Keratinocyte (primary cell): ENCODE measurements at regions not wholly inside any gene's neighbourhood (a gene's known extent, or its start where the extent isn't known, plus 50 kb on each side); places are given as distances from the start of the nearest gene placed in this dataset.

Source experiments
- DNase-seq: peaks from one replicate; pipeline ENCODE4 v3.0.0-alpha.2; 2011; ENCODE audit warnings: low read depth, missing footprints, low spot score
- FAIRE-seq: peaks from 2 replicates; lab custom pipeline; 2011; peaks lifted over from hg19 to GRCh38; lab: Jason Lieb, UNC
- H2AFZ ChIP-seq: 2 replicates; pipeline ENCODE4 v1.6.0; 2012; ENCODE audit warnings: low read length, control low read depth, inconsistent platforms; ENCODE audit not compliant: control insufficient read depth
- H3K27ac ChIP-seq: 2 replicates; pipeline ENCODE4 v1.5.1; 2011; ENCODE audit warnings: low read length; ENCODE audit not compliant: control insufficient read depth, insufficient read depth
- H3K27me3 ChIP-seq: 3 replicates; pipeline ENCODE4 v1.6.0; 2011; ENCODE audit warnings: low read length; ENCODE audit not compliant: control insufficient read depth, insufficient read depth; ENCODE audit errors: extremely low read depth
- H3K36me3 ChIP-seq, 2 experiments: 2 replicates in 1 of 2; 3 replicates in 1 of 2; pipeline ENCODE4 v1.5.1; 2011; ENCODE audit warnings: low read length in 2 of 2, mild to moderate bottlenecking in 1 of 2; ENCODE audit not compliant: control insufficient read depth in 2 of 2, insufficient read depth in 2 of 2; ENCODE audit errors: extremely low read depth in 1 of 2
- H3K4me1 ChIP-seq: 3 replicates; pipeline ENCODE4 v1.5.1; 2011; ENCODE audit warnings: low read length; ENCODE audit not compliant: control insufficient read depth, insufficient read depth; ENCODE audit errors: extremely low read depth
- H3K4me2 ChIP-seq: 3 replicates; pipeline ENCODE4 v1.6.0; 2011; ENCODE audit warnings: low read depth, low read length; ENCODE audit not compliant: control insufficient read depth, insufficient read depth; ENCODE audit errors: extremely low read depth
- H3K4me3 ChIP-seq, 3 experiments: fragments of 200-600 bp in 1 of 3; sonication (generic) in 1 of 3; 2 replicates in 2 of 3; 3 replicates in 1 of 3; pipeline ENCODE4 v1.5.1; 2011 to 2016; ENCODE audit warnings: low read length in 3 of 3, mild to moderate bottlenecking in 3 of 3, control low read depth in 2 of 3, inconsistent platforms in 1 of 3, low read depth in 1 of 3, mixed read lengths in 1 of 3, mixed run types in 1 of 3, moderate library complexity in 1 of 3; ENCODE audit not compliant: control insufficient read depth in 2 of 3, insufficient read depth in 2 of 3; ENCODE audit errors: extremely low read depth in 1 of 3
- H3K79me2 ChIP-seq: 2 replicates; pipeline ENCODE4 v1.6.0; 2012; ENCODE audit warnings: low read length; ENCODE audit not compliant: control insufficient read depth, insufficient read depth
- H3K9ac ChIP-seq: 3 replicates; pipeline ENCODE4 v1.6.0; 2011; ENCODE audit warnings: low read length; ENCODE audit not compliant: control insufficient read depth, insufficient read depth; ENCODE audit errors: extremely low read depth
- H3K9me1 ChIP-seq: 3 replicates; pipeline ENCODE4 v1.6.0; 2011; ENCODE audit warnings: low read length; ENCODE audit not compliant: control insufficient read depth, insufficient read depth; ENCODE audit errors: extremely low read depth
- H3K9me3 ChIP-seq: 2 replicates; pipeline ENCODE4 v1.5.1; 2012; ENCODE audit warnings: low read depth, low read length; ENCODE audit not compliant: control insufficient read depth
- H4K20me1 ChIP-seq: 3 replicates; pipeline ENCODE4 v1.6.0; 2011; ENCODE audit warnings: low read length; ENCODE audit not compliant: control insufficient read depth, insufficient read depth; ENCODE audit errors: extremely low read depth
- CTCF ChIP-seq, 3 experiments: IDR thresholded peaks in 1 of 3; conservative IDR thresholded peaks in 1 of 3; optimal IDR thresholded peaks in 1 of 3; 2 replicates in 2 of 3; 3 replicates in 1 of 3; pipeline versions ENCODE3 to v1.5.1; 2011; ENCODE audit warnings: low read length in 3 of 3, mild to moderate bottlenecking in 3 of 3, moderate library complexity in 2 of 3, control low read depth in 1 of 3, inconsistent platforms in 1 of 3; ENCODE audit not compliant: insufficient read depth in 2 of 3; ENCODE audit errors: extremely low read depth in 1 of 3
- EZH2 ChIP-seq: IDR thresholded peaks from one replicate; pipeline ENCODE4 v1.6.1; 2012; ENCODE audit warnings: inconsistent platforms, mild to moderate bottlenecking, low read length, moderate library complexity
- dilution Hi-C: fragments of 300-500 bp; cut with MboI; formaldehyde crosslinking; loops from one replicate; pipeline ENCODE4 v1.7.0; 2020; ENCODE audit warnings: low sequenced_read_pairs; ENCODE audit not compliant: extremely low pct_ligation_motif_present

GRCh38 chr13:78152415-78152814, 233.8 kb upstream of the EDNRB start:
- DNase-seq: no peak
- no peak for TF ChIP-seq CTCF (optimal IDR thresholded peaks at IDR 0.05 in 1 of 3, IDR thresholded peaks at IDR 0.05 in 1 of 3, conservative IDR thresholded peaks at IDR 0.05 in 1 of 3; ENCODE audit: extremely low read depth in 1 of 3, insufficient read depth in 2 of 3, low read length in 3 of 3)
- TF ChIP-seq EZH2: no peak
- H3K4me1 ChIP-seq: peaks cover 4% of the 10 kb centered on the region
- no peak overlapping the region for H2AFZ ChIP-seq
- no peaks in the 10 kb centered on the region for H3K36me3 ChIP-seq
- no peak overlapping the region for H3K27ac ChIP-seq
- no peaks in the 10 kb centered on the region for H4K20me1 ChIP-seq
- dilution Hi-C loops: no loop called here
- no peak overlapping the region for H3K9ac ChIP-seq
- H3K27me3 ChIP-seq: no peaks in the 10 kb centered on the region
- H3K4me2 ChIP-seq: no peak overlapping the region
- no peaks in the 10 kb centered on the region for H3K9me1 ChIP-seq
- FAIRE-seq: no peak
- no peaks in the 10 kb centered on the region for H3K79me2 ChIP-seq
- H3K9me3 ChIP-seq: no peaks in the 10 kb centered on the region
- no peak overlapping the region for H3K4me3 ChIP-seq

GRCh38 chr13:78147905-78148304, 229.3 kb upstream of the EDNRB start:
- Histone ChIP-seq H3K36me3 (no peaks in the 10 kb centered on the region), H3K4me3 (no peak overlapping the region), H4K20me1 (no peaks in the 10 kb centered on the region), H3K9me3 (no peaks in the 10 kb centered on the region), H3K4me2 (peak overlapping the region; percentile 45), H3K9me1 (no peaks in the 10 kb centered on the region), H2AFZ (no peak overlapping the region), H3K4me1 (peaks cover 4% of the 10 kb centered on the region), H3K9ac (no peak overlapping the region), H3K79me2 (no peaks in the 10 kb centered on the region), H3K27me3 (no peaks in the 10 kb centered on the region), H3K27ac (no peak overlapping the region)
- DNase-seq (no peak), FAIRE-seq (peak; percentile 65)
- dilution Hi-C loops: no loop called here
- TF ChIP-seq EZH2 (no peak), CTCF (optimal IDR thresholded peaks at IDR 0.05 in 1 of 3, IDR thresholded peaks at IDR 0.05 in 1 of 3, conservative IDR thresholded peaks at IDR 0.05 in 1 of 3; ENCODE audit: extremely low read depth in 1 of 3, insufficient read depth in 2 of 3, low read length in 3 of 3) (no peak)
